H1 (cell line): ENCODE measurements at regions not wholly inside any gene's neighbourhood (a gene's known extent, or its start where the extent isn't known, plus 50 kb on each side); places are given as distances from the start of the nearest gene placed in this dataset.

ENCODE experiments used
- CTCF ChIA-PET: fragments of 300-600 bp; sonication (Branson Sonifier 250); formaldehyde crosslinking; loops from one replicate; lab custom pipeline; 2021; ENCODE audit not compliant: partially characterized antibody; lab: Charles Lee
- POLR2A ChIA-PET: fragments of 300-600 bp; sonication (Branson Sonifier 250); formaldehyde crosslinking; loops from one replicate; lab custom pipeline; 2021; ENCODE audit warnings: inconsistent platforms; ENCODE audit not compliant: partially characterized antibody; lab: Charles Lee
- DNase-seq, 2 experiments: peaks; one replicate each; pipeline versions ENCODE4 v3.0.0 to v3.0.0-alpha.2; 2010 to 2022; ENCODE audit warnings: low spot score in 2 of 2, low read depth in 1 of 2, mixed read lengths in 1 of 2
- FAIRE-seq: peaks from 2 replicates; lab custom pipeline; 2011; peaks lifted over from hg19 to GRCh38; lab: Jason Lieb, UNC
- H2AFZ ChIP-seq: 2 replicates; pipeline ENCODE4 v1.8.1; 2012; ENCODE audit warnings: low read length, inconsistent platforms
- H2AK5ac ChIP-seq: 2 replicates; pipeline ENCODE4 v1.6.1; 2013; ENCODE audit warnings: low read depth, low read length
- H2BK120ac ChIP-seq: replicated peaks from 2 replicates; pipeline ENCODE3; 2013; ENCODE audit warnings: low read depth, low read length, inconsistent platforms
- H2BK12ac ChIP-seq: 2 replicates; pipeline ENCODE4 v1.6.1; 2013; ENCODE audit warnings: low read depth, low read length
- H2BK15ac ChIP-seq: 2 replicates; pipeline ENCODE4 v1.6.1; 2013; ENCODE audit warnings: low read length
- H2BK20ac ChIP-seq: 2 replicates; pipeline ENCODE4 v1.6.1; 2013; ENCODE audit warnings: low read length
- H2BK5ac ChIP-seq: 2 replicates; pipeline ENCODE4 v1.6.1; 2013; ENCODE audit warnings: low read depth, low read length
- H3K14ac ChIP-seq: 2 replicates; pipeline ENCODE4 v1.6.1; 2013; ENCODE audit warnings: inconsistent platforms; ENCODE audit not compliant: insufficient read length
- H3K18ac ChIP-seq: 2 replicates; pipeline ENCODE4 v1.6.1; 2013; ENCODE audit warnings: low read length; ENCODE audit errors: extremely low read depth
- H3K23ac ChIP-seq: 2 replicates; pipeline ENCODE4 v1.6.1; 2013; ENCODE audit warnings: inconsistent platforms; ENCODE audit not compliant: insufficient read length
- H3K23me2 ChIP-seq: 2 replicates; pipeline ENCODE4 v1.6.1; 2013; ENCODE audit warnings: low read depth, low read length
- H3K27ac ChIP-seq: 2 replicates; pipeline ENCODE4 v1.6.1; 2011; ENCODE audit warnings: low read depth, low read length, inconsistent platforms
- H3K27me3 ChIP-seq, 4 experiments: replicated peaks in 1 of 4; 1 replicate in 1 of 4; 2 replicates in 3 of 4; pipeline versions ENCODE4 v1.6.1 to v1.8.1; 2011 to 2013; ENCODE audit warnings: low read length in 3 of 4, mild to moderate bottlenecking in 3 of 4, inconsistent platforms in 2 of 4, mixed read lengths in 2 of 4, moderate library complexity in 1 of 4; ENCODE audit not compliant: control insufficient read depth in 3 of 4, insufficient read depth in 3 of 4; ENCODE audit errors: extremely low read depth in 1 of 4
- H3K36me3 ChIP-seq, 4 experiments: 2 replicates each; pipeline versions ENCODE4 v1.6.1 to v1.8.1; 2011 to 2013; ENCODE audit warnings: mild to moderate bottlenecking in 4 of 4, low read length in 3 of 4, moderate library complexity in 2 of 4, control low read depth in 1 of 4, inconsistent platforms in 1 of 4; ENCODE audit not compliant: insufficient read depth in 4 of 4, control insufficient read depth in 2 of 4
- H3K4ac ChIP-seq: replicated peaks from 2 replicates; pipeline ENCODE3; 2013; ENCODE audit warnings: low read length, low read depth, mixed read lengths, inconsistent platforms; ENCODE audit not compliant: insufficient read length
- H3K4me1 ChIP-seq, 4 experiments: replicated peaks in 1 of 4; 1 replicate in 1 of 4; 2 replicates in 3 of 4; pipeline versions ENCODE4 v1.6.1 to v1.8.1; 2011 to 2013; ENCODE audit warnings: low read length in 3 of 4, inconsistent platforms in 2 of 4, mixed read lengths in 1 of 4; ENCODE audit not compliant: insufficient read depth in 4 of 4, control insufficient read depth in 3 of 4
- H3K4me2 ChIP-seq, 2 experiments: 2 replicates each; pipeline versions ENCODE4 v1.6.1 to v1.8.1; 2011 to 2013; ENCODE audit warnings: low read depth in 2 of 2, low read length in 2 of 2, control low read depth in 1 of 2, inconsistent platforms in 1 of 2, mild to moderate bottlenecking in 1 of 2; ENCODE audit not compliant: insufficient read depth in 1 of 2
- H3K4me3 ChIP-seq, 4 experiments: fragments of 200-600, 300-600 bp in 1 of 4; sonication (generic), shearing (Covaris generic), sonication (Bioruptor Twin) in 1 of 4; 2 replicates each; pipeline versions ENCODE4 v1.5.1 to v1.8.1; 2011 to 2016; ENCODE audit warnings: low read length in 4 of 4, low read depth in 3 of 4, control low read depth in 2 of 4, inconsistent platforms in 2 of 4, mild to moderate bottlenecking in 2 of 4, mixed read lengths in 1 of 4, moderate library complexity in 1 of 4; ENCODE audit not compliant: insufficient read depth in 2 of 4; ENCODE audit errors: extremely low read depth in 1 of 4
- H3K56ac ChIP-seq: replicated peaks from 2 replicates; pipeline ENCODE3; 2013; ENCODE audit warnings: low read depth, mild to moderate bottlenecking, mixed read lengths, low read length, inconsistent platforms; ENCODE audit not compliant: insufficient read length
- H3K79me1 ChIP-seq: 2 replicates; pipeline ENCODE4 v1.6.1; 2013; ENCODE audit warnings: low read depth, low read length, control low read depth
- H3K79me2 ChIP-seq, 2 experiments: 2 replicates each; pipeline versions ENCODE4 v1.6.1 to v1.8.1; 2012 to 2013; ENCODE audit warnings: low read length in 2 of 2, mild to moderate bottlenecking in 2 of 2, inconsistent platforms in 1 of 2; ENCODE audit not compliant: insufficient read depth in 2 of 2, control insufficient read depth in 1 of 2
- H3K9ac ChIP-seq, 4 experiments: replicated peaks in 1 of 4; 1 replicate in 1 of 4; 2 replicates in 3 of 4; pipeline versions ENCODE4 v1.6.1 to v1.8.1; 2011 to 2013; ENCODE audit warnings: low read depth in 3 of 4, low read length in 3 of 4, control low read depth in 2 of 4, mild to moderate bottlenecking in 2 of 4, moderate library complexity in 2 of 4, inconsistent platforms in 1 of 4; ENCODE audit errors: extremely low read depth in 1 of 4
- H3K9me3 ChIP-seq, 2 experiments: 2 replicates each; pipeline versions ENCODE4 v1.6.1 to v1.8.1; 2012 to 2013; ENCODE audit warnings: mild to moderate bottlenecking in 2 of 2, moderate library complexity in 2 of 2, control low read depth in 1 of 2, inconsistent platforms in 1 of 2, low read depth in 1 of 2, low read length in 1 of 2, mixed read lengths in 1 of 2; ENCODE audit not compliant: insufficient read depth in 2 of 2
- H4K20me1 ChIP-seq, 2 experiments: replicated peaks in 1 of 2; 2 replicates each; pipeline versions ENCODE3 to v1.8.1; 2011 to 2013; ENCODE audit warnings: inconsistent platforms in 2 of 2, low read length in 2 of 2, mild to moderate bottlenecking in 1 of 2; ENCODE audit not compliant: insufficient read depth in 2 of 2, control insufficient read depth in 1 of 2
- H4K5ac ChIP-seq: 2 replicates; pipeline ENCODE4 v1.6.1; 2013; ENCODE audit warnings: low read length, low read depth, mixed read lengths, inconsistent platforms; ENCODE audit not compliant: insufficient read length
- H4K8ac ChIP-seq: 2 replicates; pipeline ENCODE4 v1.8.0; 2013; ENCODE audit warnings: mild to moderate bottlenecking, moderate library complexity, low read length, inconsistent platforms; ENCODE audit not compliant: insufficient read depth; ENCODE audit errors: extremely low read depth
- H4K91ac ChIP-seq: replicated peaks from 2 replicates; pipeline ENCODE3; 2013; ENCODE audit warnings: low read length, mixed read lengths, inconsistent platforms; ENCODE audit not compliant: insufficient read length
- CBX8 ChIP-seq: fragments of 300-800, 300-1000 bp; sonication (generic); IDR thresholded peaks from 2 replicates; pipeline ENCODE4 v1.7.1; 2016; ENCODE audit warnings: low read depth, low read length, borderline replicate concordance
- CEBPB ChIP-seq: IDR thresholded peaks from 2 replicates; pipeline ENCODE4 v1.6.1; 2012; ENCODE audit warnings: low read depth, low read length
- CREB1 ChIP-seq: IDR thresholded peaks from 2 replicates; pipeline ENCODE4 v1.6.1; 2012; ENCODE audit warnings: inconsistent platforms
- CTBP2 ChIP-seq: IDR thresholded peaks from 2 replicates; pipeline ENCODE4 v1.7.0; 2011; ENCODE audit warnings: borderline replicate concordance, mild to moderate bottlenecking, moderate library complexity, mixed read lengths, low read length; ENCODE audit not compliant: insufficient read depth, insufficient read length
- E2F6 ChIP-seq: IDR thresholded peaks from 2 replicates; pipeline ENCODE4 v1.6.1; 2012; ENCODE audit warnings: inconsistent platforms
- EGR1 ChIP-seq: IDR thresholded peaks from 2 replicates; pipeline ENCODE4 v1.6.1; 2011; ENCODE audit warnings: low read depth, low read length, borderline replicate concordance
- FOSL1 ChIP-seq: IDR thresholded peaks from 2 replicates; pipeline ENCODE4 v1.6.1; 2011; ENCODE audit warnings: mild to moderate bottlenecking, low read depth, low read length, moderate library complexity; ENCODE audit not compliant: insufficient read depth
- NRF1 ChIP-seq: IDR thresholded peaks from 2 replicates; pipeline ENCODE4 v1.6.1; 2011; ENCODE audit warnings: mild to moderate bottlenecking, low read depth, low read length, improper control_type of control experiment
- POLR2A ChIP-seq, 2 experiments: IDR thresholded peaks; 1 replicate in 1 of 2; 2 replicates in 1 of 2; pipeline ENCODE4 v1.6.1; 2011; ENCODE audit warnings: low read depth in 2 of 2, low read length in 2 of 2, mild to moderate bottlenecking in 2 of 2; ENCODE audit errors: control extremely low read depth in 1 of 2
- POU5F1 ChIP-seq: IDR thresholded peaks from 2 replicates; pipeline ENCODE4 v1.6.1; 2011; ENCODE audit warnings: low read depth, mild to moderate bottlenecking, low read length, moderate library complexity
- RFX5 ChIP-seq: IDR thresholded peaks from 2 replicates; pipeline ENCODE4 v1.6.1; 2011; ENCODE audit warnings: low read depth, low read length, improper control_type of control experiment, borderline replicate concordance
- SP1 ChIP-seq: IDR thresholded peaks from 2 replicates; pipeline ENCODE4 v1.6.1; 2011; ENCODE audit warnings: low read depth, low read length
- SUZ12 ChIP-seq: fragments of 200-600 bp; sonication (generic); IDR thresholded peaks from 2 replicates; pipeline ENCODE4 v1.6.1; 2012; ENCODE audit warnings: mild to moderate bottlenecking, inconsistent platforms, low read length, moderate library complexity, mixed read lengths
- YY1 ChIP-seq: IDR thresholded peaks from 2 replicates; pipeline ENCODE4 v1.6.1; 2011; ENCODE audit warnings: low read depth, mild to moderate bottlenecking, low read length
- ZNF274 ChIP-seq: IDR thresholded peaks from 2 replicates; pipeline ENCODE4 v1.7.0; 2012; ENCODE audit warnings: low read length, borderline replicate concordance; ENCODE audit errors: extremely low read depth
- WGBS, 2 experiments: shearing (Covaris generic) in 1 of 2; methylation state at CpG; one replicate each; pipeline versions ENCODE4 v1.1.6 to v1.1.7; 2013 to 2015; ENCODE audit warnings: low lambda C conversion rate in 2 of 2, mixed read lengths in 2 of 2, inconsistent platforms in 1 of 2, low coverage in 1 of 2, missing lambda C conversion rate in 1 of 2; ENCODE audit not compliant: insufficient replicate concordance in 2 of 2, insufficient coverage in 1 of 2, insufficient read length in 1 of 2; ENCODE audit errors: extremely low coverage in 1 of 2, missing lambda C conversion rate in 1 of 2; 5-methylcytosine and 5-hydroxymethylcytosine counted together

- Histone ChIP-seq H3K9me3 (no peaks in the 10 kb centered on the region; a peak in 1 of 4 replicates), H3K79me2 (no peaks in the 10 kb centered on the region), H4K20me1 (no peaks in the 10 kb centered on the region), H3K4me2 (no peak overlapping the region), H3K36me3 (no peaks in the 10 kb centered on the region), H3K56ac (no peak overlapping the region), H4K8ac (no peak overlapping the region), H2BK20ac (no peak overlapping the region), H3K27me3 (no peaks in the 10 kb centered on the region), H3K4ac (no peak overlapping the region), H2AFZ (no peak overlapping the region), H3K23me2 (no peaks in the 10 kb centered on the region), H2BK5ac (no peak overlapping the region), H2BK15ac (no peak overlapping the region), H3K23ac (no peak overlapping the region), H3K18ac (no peak overlapping the region), H4K91ac (no peak overlapping the region), H4K5ac (no peak overlapping the region), H3K79me1 (no peaks in the 10 kb centered on the region), H3K9ac (no peak overlapping the region), H3K4me1 (no peaks in the 10 kb centered on the region), H3K14ac (no peak overlapping the region), H2BK120ac (no peak overlapping the region), H2AK5ac (no peak overlapping the region), H3K27ac (no peak overlapping the region), H2BK12ac (no peak overlapping the region), H3K4me3 (no peak overlapping the region)
- no peak for FAIRE-seq
- DNase-seq = no peak
- CTCF ChIA-PET = no interaction called here
- 92% methylated on average over 3 of the region's 3 CpGs; no CpG with 5 or more reads in 1 of the 2 experiments for WGBS, 2 experiments
- POLR2A ChIA-PET = no interaction called here
- TF ChIP-seq ZNF274 (no peak), FOSL1 (no peak), EGR1 (no peak), CREB1 (no peak), RFX5 (no peak), CBX8 (no peak), CEBPB (no peak), SUZ12 (no peak), POLR2A (IDR thresholded peaks at IDR 0.05; ENCODE audit: control extremely low read depth in 1 of 2, low read depth in 2 of 2, low read length in 2 of 2) (no peak), POU5F1 (no peak), NRF1 (no peak), CTBP2 (no peak), SP1 (no peak), E2F6 (no peak), YY1 (no peak)
Measured at GRCh38 chr3:82020282-82020681, 258.8 kb upstream of the GBE1 start.
